NCI-H1105 (cell line): ENCODE measurements at regions not wholly inside any gene's neighbourhood (a gene's known extent, or its start where the extent isn't known, plus 50 kb on each side); places are given as distances from the start of the nearest gene placed in this dataset.
"Not testable (repeated sequence)": the region's sequence is repeated elsewhere in the genome, so short reads cannot be mapped to it uniquely, and the experiment has no call there.

Experiments
- DNase-seq: peaks from one replicate; lab custom pipeline; 2025; lab: John Stamatoyannopoulos, UW

DNA sequence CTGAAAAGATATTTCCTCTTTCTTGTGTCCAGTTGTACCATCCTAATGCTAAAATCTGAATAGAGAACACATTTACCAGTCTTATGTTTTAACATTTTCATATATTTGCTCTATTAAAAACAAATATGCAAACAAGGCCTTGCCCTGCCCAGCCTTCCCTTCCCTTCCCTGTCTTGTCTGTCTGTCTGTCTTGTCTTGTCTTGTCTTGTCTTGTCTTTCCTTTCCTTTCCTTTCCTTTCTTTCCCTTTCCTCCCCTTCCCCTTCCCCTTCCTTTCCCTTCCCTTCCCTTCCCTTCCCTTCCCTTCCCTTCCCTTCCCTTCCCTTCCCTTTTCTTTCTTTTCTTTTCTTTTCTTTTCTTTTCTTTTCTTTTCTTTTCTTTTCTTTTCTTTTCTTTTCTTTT lies 1103.5 kb downstream of the STIM2 start:
- no peak for DNase-seq

DNA sequence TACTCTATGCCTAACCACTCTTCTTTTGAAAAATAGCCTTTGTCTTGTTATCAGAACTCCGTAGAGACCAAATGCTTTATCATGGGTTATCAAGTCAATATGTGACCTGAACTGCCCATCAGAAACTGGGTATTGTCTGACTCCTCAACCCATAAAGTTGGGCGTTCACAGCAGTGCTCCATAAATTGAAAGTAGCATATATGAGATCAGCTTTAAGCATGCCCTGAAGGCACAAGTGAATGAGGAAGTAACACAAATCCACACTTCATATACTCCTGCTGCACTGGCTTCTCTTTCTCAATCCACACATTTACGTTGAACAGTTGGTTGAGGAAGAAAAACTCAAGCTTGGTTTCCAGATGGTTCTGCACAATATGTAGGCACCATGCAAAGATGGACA lies 1106.0 kb downstream of the STIM2 start:
- no peak for DNase-seq

DNA sequence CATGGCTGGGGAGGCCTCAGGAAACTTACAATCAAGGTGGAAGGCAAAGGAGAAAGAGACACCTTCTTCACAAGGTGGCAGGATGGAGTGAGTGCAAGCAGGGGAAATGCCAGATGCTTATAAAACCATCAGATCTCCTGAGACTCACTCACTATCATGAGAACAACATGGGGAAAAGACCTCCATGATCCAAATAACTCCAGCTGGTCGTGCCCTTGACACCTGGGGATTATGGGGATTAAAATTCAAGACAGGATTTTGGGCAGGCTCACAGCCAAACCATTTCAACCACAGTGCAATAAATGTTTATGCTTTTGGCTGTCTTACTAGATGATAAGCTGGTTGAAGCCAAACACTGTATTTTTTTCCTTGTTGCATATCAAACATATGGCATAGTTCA lies 1112.4 kb downstream of the STIM2 start:
- no peak for DNase-seq

DNA sequence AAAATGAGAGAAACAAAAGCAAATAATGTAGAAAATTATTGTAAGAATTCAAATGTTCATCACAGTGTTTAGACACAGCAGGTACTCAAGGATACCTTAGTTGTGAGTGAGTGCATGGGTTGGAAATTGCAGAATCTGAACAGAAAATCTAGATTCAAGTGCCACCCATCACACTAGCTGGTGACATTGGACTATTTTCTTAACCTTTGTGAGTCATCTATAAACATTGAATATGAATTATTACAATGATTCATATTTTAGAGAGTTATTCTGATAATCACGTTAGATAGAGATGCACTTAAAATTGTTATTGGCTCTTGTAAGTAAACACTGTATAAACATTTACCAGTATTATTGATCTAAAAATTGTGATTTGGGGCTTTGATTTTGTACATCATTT lies 1113.1 kb downstream of the STIM2 start:
- DNase-seq: no peak

DNA sequence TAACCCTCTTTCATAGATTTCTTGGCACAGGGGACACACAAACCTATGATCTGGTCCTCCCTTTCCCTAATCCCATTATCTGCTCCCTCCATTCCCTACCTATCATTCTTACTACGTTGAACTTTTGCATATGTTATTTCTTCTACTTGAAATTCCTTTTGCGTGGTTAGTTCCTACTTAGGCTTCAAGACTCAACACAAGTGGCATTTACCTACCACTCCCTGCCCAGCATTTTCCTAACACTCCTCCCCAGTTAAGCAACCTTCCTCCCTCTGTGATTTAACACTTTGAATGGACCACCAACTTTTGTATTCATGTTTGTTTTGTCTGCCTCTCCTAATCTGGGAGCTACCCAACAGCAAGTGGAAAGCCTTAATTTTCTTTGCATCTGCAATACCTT lies 1113.7 kb downstream of the STIM2 start:
- DNase-seq: no peak

DNA sequence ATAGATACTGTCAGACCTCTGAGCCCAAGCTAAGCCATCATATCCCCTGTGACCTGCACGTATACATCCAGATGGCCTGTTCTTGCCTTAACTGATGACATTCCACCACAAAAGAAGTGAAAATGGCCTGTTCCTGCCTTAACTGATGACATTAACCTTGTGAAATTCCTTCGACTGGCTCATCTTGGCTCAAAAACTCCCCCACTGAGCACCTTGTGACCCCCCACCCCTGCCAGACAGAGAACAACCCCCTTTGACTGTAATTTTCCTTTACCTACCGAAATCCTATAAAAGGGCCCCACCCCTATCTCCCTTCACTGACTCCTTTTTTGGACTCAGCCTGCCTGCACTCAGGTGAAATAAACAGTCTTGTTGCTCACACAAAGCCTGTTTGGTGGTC lies 1114.2 kb downstream of the STIM2 start:
- not testable (repeated sequence) for DNase-seq

DNA sequence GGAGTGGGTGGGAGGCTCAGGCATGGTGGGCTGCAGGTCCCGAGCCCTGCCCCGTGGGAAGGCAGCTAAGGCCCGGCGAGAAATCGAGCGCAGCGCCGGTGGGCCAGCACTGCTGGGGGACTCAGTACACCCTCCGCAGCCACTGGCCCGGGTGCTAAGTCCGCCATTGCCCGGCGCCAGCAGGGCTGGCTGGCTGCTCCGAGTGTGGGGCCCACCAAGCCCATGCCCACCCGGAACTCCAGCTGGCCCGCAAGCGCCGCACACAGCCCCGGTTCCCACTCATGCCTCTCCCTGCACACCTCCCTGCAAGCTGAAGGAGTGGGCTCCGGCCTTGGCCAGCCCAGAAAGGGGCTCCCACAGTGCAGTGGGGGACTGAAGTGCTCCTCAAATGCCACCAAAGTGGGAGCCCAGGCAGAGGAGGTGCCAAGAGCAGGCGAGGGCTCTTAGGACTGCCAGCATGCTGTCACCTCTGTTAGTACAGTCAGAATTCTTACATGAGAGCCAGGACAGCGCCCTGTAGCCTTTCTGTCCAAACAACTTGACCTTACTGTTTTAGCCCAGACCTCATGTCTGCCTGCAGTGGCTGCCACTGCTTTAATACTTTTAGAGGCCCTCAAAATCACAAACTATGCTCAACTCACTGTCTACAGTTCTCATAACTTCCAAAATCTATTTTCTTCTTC lies 1117.9 kb downstream of the STIM2 start:
- DNase-seq: not testable (repeated sequence)

DNA sequence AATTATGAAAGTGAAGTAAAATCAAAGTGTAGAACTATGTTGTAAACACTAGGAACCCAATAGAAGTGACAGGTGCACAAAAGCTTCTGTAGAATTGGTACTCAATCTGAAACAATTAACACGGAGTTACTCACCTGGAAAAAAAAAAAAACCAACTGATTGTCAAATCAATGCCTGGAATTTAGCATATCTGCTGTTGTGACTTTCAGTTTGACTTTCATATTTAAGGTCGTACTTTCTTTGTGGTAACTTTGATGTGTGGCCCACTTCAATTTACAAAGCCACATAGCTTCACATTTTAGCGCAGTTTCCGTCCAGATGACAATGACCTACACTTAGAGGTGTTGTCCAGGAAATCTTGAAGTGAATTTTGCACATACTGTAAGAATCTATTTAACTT lies 1124.9 kb downstream of the STIM2 start:
- no peak for DNase-seq

DNA sequence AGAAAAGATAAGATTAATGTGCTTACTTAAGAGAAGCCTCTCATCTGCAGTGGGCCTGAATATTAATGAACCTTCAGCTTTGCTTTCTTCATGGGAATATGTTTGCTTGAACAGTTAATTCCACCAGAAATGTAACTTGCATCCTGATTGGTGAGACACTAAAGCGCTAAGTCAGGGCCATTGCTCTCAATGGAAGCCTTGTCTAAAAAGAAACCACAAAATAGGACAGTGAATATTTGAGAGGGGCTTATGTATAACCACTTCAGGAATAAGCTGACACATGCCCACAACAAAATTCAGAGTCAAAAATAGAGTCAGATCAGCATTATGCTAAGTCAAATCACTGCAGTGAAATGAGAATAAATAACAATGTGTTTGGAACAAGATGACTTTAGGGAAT lies 1125.8 kb downstream of the STIM2 start:
- no peak for DNase-seq

DNA sequence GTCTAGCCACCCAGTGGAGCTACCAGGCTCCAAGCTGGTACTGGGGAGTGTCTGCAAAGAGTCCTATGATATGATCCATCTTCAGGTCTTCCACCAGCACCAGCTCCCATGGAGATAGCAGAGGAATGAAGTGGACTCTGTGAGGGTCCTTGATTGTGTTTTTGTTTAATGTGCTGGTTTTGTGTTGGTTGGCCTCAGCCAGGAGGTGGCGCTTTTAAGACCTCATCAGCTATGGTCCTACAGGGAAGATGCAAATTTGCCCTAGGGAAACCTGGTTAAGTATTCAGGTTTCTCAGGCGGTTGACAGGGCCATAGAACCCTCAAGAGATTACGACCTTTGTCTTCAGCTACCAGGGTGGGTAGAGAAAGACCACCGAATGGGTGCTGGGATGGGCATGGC lies 1141.1 kb downstream of the STIM2 start:
- DNase-seq: no peak

DNA sequence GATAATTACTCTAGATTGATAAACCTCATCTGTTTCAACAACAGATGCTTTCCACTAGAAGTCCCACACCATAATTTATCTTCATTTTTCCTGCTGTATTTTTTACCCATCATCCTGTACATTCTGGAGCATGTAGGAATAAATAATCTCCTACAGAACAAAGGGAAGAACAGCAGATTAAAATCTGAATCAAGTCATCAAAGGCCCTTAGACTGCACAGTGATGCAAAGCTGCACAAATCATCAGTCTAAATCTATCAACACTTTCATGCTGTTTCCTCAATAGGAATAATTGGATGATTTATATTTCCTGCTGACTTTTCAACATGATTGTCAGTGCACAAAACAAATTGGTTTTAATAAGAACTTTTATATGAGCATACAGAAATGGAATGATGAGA lies 1143.9 kb downstream of the STIM2 start:
- DNase-seq: no peak

DNA sequence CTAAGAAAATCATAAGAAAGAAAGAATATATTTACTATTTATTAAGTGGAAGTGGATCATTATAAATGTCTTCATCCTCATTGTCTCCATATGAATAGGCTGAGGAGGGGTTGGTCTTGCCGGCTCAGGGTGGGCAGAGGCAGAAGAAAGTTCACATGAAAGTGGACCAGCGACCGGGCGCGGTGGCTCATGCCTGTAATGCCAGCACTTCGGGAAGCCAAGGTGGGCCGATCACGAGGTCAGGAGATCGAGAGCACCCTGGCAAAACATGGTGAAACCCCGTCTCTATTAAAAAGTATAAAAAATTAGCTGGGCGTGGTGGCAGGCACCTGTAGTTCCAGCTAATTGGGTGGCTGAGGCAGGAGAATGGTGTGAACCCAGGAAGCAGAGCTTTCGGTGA lies 1145.4 kb downstream of the STIM2 start:
- DNase-seq: no peak

DNA sequence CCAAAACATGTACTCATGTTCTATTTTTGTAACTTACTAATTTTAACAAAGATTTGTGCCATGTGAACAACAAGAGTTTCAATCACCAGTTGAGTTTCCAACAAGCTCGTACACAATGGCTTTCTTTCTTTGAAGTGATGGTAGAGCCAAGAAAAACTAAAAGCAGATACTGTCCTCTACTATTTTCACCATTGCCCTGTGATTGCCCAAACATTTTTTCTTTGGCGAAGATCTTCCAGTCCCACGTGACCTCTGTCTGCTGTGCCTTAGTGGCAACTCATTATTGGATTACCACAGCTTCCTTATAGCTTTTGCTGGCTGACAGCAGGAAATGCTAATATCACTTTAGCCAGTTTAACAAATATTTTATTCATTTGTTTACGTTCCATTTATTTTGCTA lies 1147.1 kb downstream of the STIM2 start:
- DNase-seq: no peak

DNA sequence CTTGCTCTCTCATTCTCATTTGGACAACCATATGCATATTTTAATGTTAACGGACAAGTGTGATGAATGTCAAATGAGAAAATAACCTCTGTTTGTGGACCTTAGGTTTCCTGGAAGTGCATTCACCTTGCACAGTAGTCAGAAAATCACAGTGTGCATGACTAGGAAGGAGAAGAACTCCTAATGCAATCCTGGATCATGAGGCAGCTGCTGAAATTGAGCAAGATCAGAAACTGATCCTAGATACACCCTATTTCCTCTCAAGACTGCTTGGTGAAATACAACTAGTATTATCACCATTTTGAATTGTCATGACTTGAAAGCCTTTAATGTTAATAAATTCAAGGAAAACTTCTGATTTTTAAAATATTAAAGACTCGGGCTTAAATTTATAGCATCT lies 1148.9 kb downstream of the STIM2 start:
- DNase-seq: no peak

DNA sequence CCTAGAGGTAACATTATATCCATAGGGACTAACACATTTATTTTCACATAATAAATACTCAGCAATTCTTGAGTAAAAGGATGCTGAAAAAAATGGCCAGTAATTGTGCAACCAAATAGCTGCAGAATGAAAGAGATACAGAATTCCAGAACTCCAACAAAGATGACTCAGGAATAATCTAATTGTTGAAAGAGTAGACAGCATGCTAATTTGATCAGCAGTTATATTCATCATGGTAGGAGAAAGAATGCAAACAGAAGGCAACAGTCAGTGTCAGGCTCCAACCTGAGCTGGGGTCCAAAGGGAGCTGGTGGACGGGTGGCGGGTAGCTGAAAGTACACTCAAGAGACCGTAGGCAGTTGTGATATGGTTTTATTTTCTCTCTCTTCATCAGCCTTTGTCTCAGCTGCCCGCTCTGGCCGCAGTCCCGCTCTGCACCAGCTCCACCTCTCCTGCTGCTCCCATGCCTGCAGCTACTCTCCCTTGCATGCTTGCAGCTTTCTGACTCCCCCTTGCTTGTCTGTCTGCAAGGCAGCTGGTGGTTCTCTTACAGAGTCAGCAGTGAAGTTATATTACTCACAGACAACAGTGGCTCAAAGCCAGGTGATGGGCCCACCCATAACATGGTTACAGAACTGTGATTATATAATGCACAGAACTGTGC lies 1150.1 kb downstream of the STIM2 start:
- no peak for DNase-seq

DNA sequence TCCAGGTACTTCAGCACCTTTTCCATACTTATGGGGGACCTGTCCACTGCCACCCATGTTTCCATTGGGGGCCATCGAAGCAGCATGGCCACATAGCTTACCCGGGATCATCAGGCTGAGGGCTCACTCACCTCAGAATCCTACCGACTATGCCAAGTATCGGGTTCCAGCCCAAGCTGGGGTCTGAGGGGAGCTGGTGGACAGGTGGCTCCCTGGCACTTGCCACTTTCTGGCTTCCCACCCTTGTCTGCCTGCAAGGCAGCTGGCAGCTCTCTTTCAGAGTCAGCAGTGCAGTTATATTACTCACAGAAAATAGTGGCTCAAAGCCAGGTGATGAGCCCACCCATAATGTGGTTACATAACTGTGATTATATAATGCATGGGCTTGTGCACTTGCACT lies 1153.8 kb downstream of the STIM2 start:
- DNase-seq: no peak

DNA sequence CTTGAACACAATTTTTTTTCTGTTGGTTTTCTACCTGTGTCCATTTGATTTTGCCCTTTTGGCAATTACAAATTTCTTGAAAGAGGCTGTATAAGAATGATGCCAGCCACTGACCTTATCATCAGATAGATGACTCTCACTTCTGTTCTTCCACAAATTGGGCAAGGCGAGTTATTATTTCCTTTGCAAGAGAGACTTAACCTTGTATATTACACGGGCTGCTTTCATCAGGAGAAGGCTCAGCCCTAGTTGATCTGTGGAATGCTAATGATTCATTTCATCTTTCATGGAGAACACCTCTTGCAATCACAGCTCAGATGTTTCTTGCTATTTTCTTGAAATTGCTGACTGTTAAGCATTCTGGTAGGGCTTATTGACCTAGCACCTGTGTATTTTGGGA lies 1155.4 kb downstream of the STIM2 start:
- no peak for DNase-seq

DNA sequence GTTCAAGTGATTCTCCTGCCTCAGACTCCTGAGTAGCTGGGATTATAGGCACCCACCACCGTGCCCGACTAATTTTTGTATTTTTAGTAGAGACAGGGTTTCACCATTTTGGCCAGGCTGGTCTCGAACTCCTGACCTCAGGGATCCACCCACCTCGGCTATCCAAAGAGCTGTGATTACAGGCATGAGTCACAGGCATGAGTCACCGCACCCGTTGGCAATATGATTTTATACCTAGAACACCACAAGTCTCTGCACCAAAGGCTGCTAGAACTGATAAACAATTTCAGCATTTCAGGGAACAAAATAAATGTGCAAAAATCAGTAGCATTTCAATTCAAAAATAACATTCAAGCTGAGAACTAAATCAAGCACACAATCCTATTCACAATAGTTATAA lies 1177.6 kb downstream of the STIM2 start:
- not testable (repeated sequence) for DNase-seq

DNA sequence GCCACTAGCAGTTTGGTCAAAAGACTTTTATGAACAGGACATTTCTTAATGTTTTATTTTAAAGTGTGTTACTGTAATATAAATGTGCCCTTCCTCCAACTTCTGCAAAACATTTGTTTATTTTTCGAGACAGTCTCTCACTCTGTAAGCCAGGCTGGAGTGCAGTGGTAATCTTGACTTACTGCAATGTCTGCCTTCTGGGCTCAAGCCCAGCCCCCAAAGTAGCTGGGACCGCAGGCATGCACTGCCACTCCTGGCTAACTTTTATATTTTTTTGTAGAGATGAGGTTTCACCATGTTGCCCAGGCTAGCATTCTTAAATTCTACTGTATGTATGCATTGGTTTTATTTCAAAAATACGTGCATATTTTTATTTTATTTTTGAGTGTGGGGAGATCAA lies 1201.9 kb downstream of the STIM2 start:
- DNase-seq: no peak

DNA sequence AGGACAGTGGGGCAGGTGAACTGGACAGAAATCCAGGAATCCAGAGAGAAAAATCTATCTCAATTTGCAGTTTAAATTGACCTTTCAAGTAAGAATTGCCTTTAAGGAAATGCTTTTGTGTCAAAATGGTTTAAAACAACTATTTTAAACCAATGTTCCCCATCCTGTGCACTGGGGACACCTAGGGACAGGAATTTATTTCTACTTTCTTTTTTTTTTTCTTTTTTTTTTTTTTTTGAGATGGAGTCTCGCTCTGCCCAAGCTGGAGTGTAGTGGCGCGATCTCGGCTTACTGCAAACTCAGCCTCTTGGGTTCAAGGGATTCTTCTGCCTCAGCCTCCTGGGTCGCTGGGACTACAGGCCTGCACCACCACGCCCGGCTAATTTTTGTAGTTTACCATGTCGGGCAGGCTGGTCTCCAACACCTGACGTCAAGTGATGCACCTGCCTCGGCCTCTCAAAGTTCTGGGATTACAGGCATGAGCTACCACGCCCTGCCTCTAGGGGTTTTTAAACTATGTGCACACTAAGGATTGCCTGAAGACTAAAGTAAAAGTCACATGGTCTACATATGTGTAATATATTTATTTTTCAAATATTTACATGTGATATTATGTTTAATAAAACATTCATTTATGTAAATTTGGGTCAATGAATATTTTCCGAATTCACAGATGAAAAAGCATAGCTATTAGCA lies 1213.4 kb downstream of the STIM2 start:
- no peak for DNase-seq

DNA sequence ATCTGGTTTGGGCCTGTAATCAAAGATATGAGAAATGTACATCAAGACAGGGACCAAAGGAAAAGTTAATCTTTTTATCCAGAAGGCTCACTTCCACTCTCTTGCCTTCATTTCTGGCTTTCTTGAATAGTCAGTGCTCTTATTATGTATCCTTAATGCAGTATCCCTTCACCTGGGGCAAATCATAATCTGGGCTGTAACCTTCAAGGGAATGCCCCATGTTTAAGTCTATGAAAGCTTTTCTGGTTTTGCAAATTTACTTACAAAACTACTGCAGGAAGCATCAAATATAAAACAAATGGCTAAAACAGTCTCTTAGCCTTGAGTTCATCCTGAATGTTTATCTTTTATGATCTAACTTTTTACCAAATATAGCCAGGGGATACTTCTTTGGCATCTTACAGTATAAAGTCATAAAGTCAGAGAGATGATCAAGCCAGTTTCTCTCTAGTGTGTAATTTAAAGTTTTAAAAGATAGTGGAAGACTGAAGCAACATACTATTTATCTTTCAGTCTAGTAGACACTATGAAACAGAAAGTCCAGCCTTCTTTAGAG lies 1214.8 kb downstream of the STIM2 start:
- DNase-seq: no peak

DNA sequence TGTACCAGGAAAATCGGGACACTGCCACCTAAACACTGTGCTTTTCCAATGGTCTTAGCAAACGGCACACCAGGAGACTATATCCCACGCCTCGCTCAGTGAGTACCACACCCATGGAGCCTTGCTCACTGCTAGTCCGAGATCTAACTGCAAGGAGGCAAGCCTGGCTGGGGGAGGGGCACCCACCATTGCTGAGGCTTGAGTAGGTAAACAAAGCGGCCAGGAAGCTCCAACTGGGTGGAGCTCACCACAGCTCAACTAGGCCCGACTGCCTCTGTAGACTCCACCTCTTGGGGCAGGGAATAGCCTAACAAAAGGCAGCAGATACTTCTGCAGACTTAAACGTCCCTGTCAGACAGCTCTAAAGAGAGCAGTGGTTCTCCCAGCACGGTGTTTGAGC lies 1216.6 kb downstream of the STIM2 start:
- DNase-seq: not testable (repeated sequence)

DNA sequence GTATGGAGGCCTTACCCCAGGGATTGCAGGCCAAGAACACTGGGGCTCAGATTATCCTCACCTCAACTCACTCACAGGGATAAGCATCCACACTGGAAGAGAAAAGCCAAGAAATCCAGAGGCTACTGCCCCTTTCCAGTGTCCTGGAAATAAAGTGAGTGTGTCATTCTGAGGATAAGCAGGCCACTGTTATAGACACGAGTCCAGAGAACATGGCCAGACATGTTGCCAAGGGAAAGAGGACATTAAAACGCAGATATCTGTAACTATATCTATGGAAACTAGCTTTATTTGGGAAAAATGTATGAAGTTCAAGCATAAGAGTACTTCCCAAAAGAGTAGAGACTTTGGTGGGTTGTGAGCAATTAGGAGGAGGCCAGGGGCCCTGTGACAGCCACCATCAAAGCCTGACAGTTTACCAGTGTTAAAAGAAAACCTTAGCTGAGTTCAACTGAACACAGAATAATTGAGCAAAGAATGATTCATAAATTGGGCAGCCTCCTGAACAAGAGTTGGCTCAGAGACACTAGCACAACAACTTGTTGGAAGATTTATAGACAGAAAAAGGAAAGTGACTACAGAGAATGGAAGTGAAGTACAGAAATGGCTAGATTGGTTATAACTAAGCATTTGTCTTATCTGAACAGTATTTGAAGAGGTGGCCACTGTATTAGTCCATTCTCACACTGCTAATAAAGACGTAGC lies 1222.2 kb downstream of the STIM2 start:
- no peak for DNase-seq
